Tibial nerve (tissue), 4 donors: ENCODE measurements at regions not wholly inside any gene's neighbourhood (a gene's known extent, or its start where the extent isn't known, plus 50 kb on each side); places are given as distances from the start of the nearest gene placed in this dataset.

Experiments
- CTCF ChIP-seq, 5 experiments: fragments of 200-600 bp in 3 of 5; fragments of 450-650 bp in 2 of 5; sonication (generic) in 3 of 5; IDR thresholded peaks; one replicate each; pipeline ENCODE4 v1.5.1; 2016 to 2019; ENCODE audit warnings: antibody characterized with exemption in 5 of 5, mild to moderate bottlenecking in 3 of 5, moderate library complexity in 2 of 5
- EP300 ChIP-seq, 2 donors: sonication (generic); formaldehyde crosslinking; IDR thresholded peaks; one replicate each; pipeline ENCODE4 v1.6.1; 2017; ENCODE audit warnings: antibody characterized with exemption in 2 of 2, mild to moderate bottlenecking in 1 of 2
- POLR2A ChIP-seq, 2 donors: fragments of 450-650 bp; IDR thresholded peaks; one replicate each; pipeline ENCODE4 v1.6.1; 2017; ENCODE audit warnings: antibody characterized with exemption in 2 of 2, mild to moderate bottlenecking in 2 of 2, moderate library complexity in 2 of 2

DNA sequence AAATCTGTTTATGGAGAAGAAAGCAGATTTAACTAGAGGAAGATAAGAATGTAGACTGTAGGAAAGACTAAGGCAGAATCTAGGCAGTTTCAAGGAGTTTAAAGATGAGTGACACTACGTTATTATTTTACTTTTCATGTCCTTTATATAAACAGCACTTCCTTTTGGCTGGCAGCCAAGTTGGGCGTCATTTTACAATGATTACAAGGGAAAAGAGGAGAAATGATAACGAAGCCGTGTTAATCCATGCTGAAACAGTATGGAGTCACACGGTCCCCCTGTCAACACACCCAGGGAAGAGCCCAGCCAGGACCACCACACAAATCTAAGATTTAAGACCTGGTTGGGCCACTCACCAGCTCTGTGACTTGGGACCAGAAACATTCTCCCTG, 83.7 kb upstream of the NEO1 start:
- TF ChIP-seq POLR2A (IDR thresholded peaks at IDR 0.05) (no peak), CTCF (IDR thresholded peaks at IDR 0.05) (no peak), EP300 (IDR thresholded peaks at IDR 0.05) (no peak)
